Stimulated activated CD4-positive, alpha-beta T cell treated with anti-CD3 and anti-CD28 coated beads, Interleukin-1b, Interleukin-23, amount 100 ng/mL, for 48 hours (primary cell): ENCODE measurements at regions not wholly inside any gene's neighbourhood (a gene's known extent, or its start where the extent isn't known, plus 50 kb on each side); places are given as distances from the start of the nearest gene placed in this dataset.

Experiments
- DNase-seq: peaks from one replicate; pipeline ENCODE4 v3.0.0-alpha.2; 2020

- DNase-seq = no peak
These were observed 199.0 kb upstream of the MTNR1B start for GRCh38 chr11:92770419-92770818.

- DNase-seq = no peak
These were observed 198.5 kb upstream of the MTNR1B start for GRCh38 chr11:92770981-92771380.

GRCh38 chr11:92771701-92772100, 197.8 kb upstream of the MTNR1B start:
- DNase-seq = no peak

GRCh38 chr11:92775003-92775676, 194.3 kb upstream of the MTNR1B start:
- DNase-seq = no peak

GRCh38 chr11:92776676-92777075, 192.8 kb upstream of the MTNR1B start:
- no peak for DNase-seq

GRCh38 chr11:92779746-92780145, 189.7 kb upstream of the MTNR1B start:
- no peak for DNase-seq

- DNase-seq = no peak
These were observed 188.3 kb upstream of the MTNR1B start for GRCh38 chr11:92781151-92781550.

- no peak for DNase-seq
These were observed 186.6 kb upstream of the MTNR1B start for GRCh38 chr11:92782806-92783205.

GRCh38 chr11:92784331-92784730, 185.1 kb upstream of the MTNR1B start:
- no peak for DNase-seq

GRCh38 chr11:92787638-92788037, 181.8 kb upstream of the MTNR1B start:
- DNase-seq = no peak

- DNase-seq = no peak
These were observed 179.7 kb upstream of the MTNR1B start for GRCh38 chr11:92789761-92790160.

GRCh38 chr11:92790366-92790765, 179.1 kb upstream of the MTNR1B start:
- DNase-seq = no peak

- DNase-seq = no peak
These were observed 178.4 kb upstream of the MTNR1B start for GRCh38 chr11:92790926-92791616.

- no peak for DNase-seq
These were observed 177.6 kb upstream of the MTNR1B start for GRCh38 chr11:92791886-92792285.

- no peak for DNase-seq
These were observed 176.3 kb upstream of the MTNR1B start for GRCh38 chr11:92793189-92793588.

- DNase-seq = no peak
These were observed 174.7 kb upstream of the MTNR1B start for GRCh38 chr11:92794783-92795182.

- no peak for DNase-seq
These were observed 172.7 kb upstream of the MTNR1B start for GRCh38 chr11:92796744-92797143.

- no peak for DNase-seq
These were observed 171.6 kb upstream of the MTNR1B start for GRCh38 chr11:92797874-92798273.

GRCh38 chr11:92801685-92802084, 167.8 kb upstream of the MTNR1B start:
- no peak for DNase-seq

GRCh38 chr11:92802644-92803043, 166.8 kb upstream of the MTNR1B start:
- DNase-seq = no peak

- no peak for DNase-seq
These were observed 166.1 kb upstream of the MTNR1B start for GRCh38 chr11:92803391-92803790.

- DNase-seq = no peak
These were observed 165.0 kb upstream of the MTNR1B start for GRCh38 chr11:92804388-92804966.

- no peak for DNase-seq
These were observed 161.4 kb upstream of the MTNR1B start for GRCh38 chr11:92808022-92808421.

- no peak for DNase-seq
These were observed 158.9 kb upstream of the MTNR1B start for GRCh38 chr11:92810423-92811064.
